Parathyroid adenoma (tissue), 2 donors: ENCODE measurements at regions not wholly inside any gene's neighbourhood (a gene's known extent, or its start where the extent isn't known, plus 50 kb on each side); places are given as distances from the start of the nearest gene placed in this dataset.

Source experiments
- H2AFZ ChIP-seq: fragments of 300-600 bp; sonication (generic); one replicate; pipeline ENCODE4 v1.7.0; 2017; ENCODE audit warnings: antibody characterized with exemption, mild to moderate bottlenecking
- H3K27ac ChIP-seq: fragments of 300-600 bp; sonication (generic); one replicate; pipeline ENCODE4 v1.7.0; 2017
- H3K27me3 ChIP-seq: fragments of 300-600 bp; sonication (generic); one replicate; pipeline ENCODE4 v1.7.0; 2017; ENCODE audit warnings: low read length; ENCODE audit not compliant: control insufficient read depth, insufficient read depth
- H3K36me3 ChIP-seq: fragments of 300-600 bp; sonication (generic); one replicate; pipeline ENCODE4 v1.7.0; 2017; ENCODE audit warnings: low read length; ENCODE audit not compliant: control insufficient read depth, insufficient read depth
- H3K4me1 ChIP-seq: fragments of 300-600 bp; sonication (generic); one replicate; pipeline ENCODE4 v1.7.0; 2017; ENCODE audit warnings: control low read depth
- H3K4me2 ChIP-seq: fragments of 300-600 bp; sonication (generic); one replicate; pipeline ENCODE4 v1.7.0; 2017; ENCODE audit warnings: low read length
- H3K4me3 ChIP-seq: fragments of 300-600 bp; sonication (generic); one replicate; pipeline ENCODE4 v1.7.0; 2017; ENCODE audit warnings: low read depth, low read length
- H3K79me2 ChIP-seq: fragments of 300-600 bp; sonication (generic); one replicate; pipeline ENCODE4 v1.7.0; 2017; ENCODE audit warnings: control low read depth
- H3K9ac ChIP-seq: fragments of 300-600 bp; sonication (generic); one replicate; pipeline ENCODE4 v1.7.0; 2017; ENCODE audit warnings: mild to moderate bottlenecking
- H3K9me3 ChIP-seq: fragments of 300-600 bp; sonication (generic); one replicate; pipeline ENCODE4 v1.7.0; 2017; ENCODE audit warnings: low read length; ENCODE audit not compliant: control insufficient read depth
- TF ChIP-seq, protein P1 (sequence below): fragments of 300-600 bp; sonication (generic); IDR thresholded peaks from one replicate; pipeline ENCODE4 v1.7.0; 2017; ENCODE audit warnings: antibody characterized with exemption, mild to moderate bottlenecking
- donor health status: primary hyperparathyroidism.

GRCh38 chr17:34172390-34172918, 82.6 kb upstream of the CCL2 start:
- no peaks in the 10 kb centered on the region for H3K36me3 ChIP-seq
- H3K4me2 ChIP-seq: no peak overlapping the region
- H3K4me3 ChIP-seq: no peak overlapping the region
- no peak overlapping the region for H3K27ac ChIP-seq
- H3K9ac ChIP-seq: no peak overlapping the region
- H3K4me1 ChIP-seq: no peaks in the 10 kb centered on the region
- TF ChIP-seq, protein P1, sequence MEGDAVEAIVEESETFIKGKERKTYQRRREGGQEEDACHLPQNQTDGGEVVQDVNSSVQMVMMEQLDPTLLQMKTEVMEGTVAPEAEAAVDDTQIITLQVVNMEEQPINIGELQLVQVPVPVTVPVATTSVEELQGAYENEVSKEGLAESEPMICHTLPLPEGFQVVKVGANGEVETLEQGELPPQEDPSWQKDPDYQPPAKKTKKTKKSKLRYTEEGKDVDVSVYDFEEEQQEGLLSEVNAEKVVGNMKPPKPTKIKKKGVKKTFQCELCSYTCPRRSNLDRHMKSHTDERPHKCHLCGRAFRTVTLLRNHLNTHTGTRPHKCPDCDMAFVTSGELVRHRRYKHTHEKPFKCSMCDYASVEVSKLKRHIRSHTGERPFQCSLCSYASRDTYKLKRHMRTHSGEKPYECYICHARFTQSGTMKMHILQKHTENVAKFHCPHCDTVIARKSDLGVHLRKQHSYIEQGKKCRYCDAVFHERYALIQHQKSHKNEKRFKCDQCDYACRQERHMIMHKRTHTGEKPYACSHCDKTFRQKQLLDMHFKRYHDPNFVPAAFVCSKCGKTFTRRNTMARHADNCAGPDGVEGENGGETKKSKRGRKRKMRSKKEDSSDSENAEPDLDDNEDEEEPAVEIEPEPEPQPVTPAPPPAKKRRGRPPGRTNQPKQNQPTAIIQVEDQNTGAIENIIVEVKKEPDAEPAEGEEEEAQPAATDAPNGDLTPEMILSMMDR: no peak
- no peaks in the 10 kb centered on the region for H3K79me2 ChIP-seq
- H3K9me3 ChIP-seq: no peaks in the 10 kb centered on the region
- no peaks in the 10 kb centered on the region for H3K27me3 ChIP-seq
- no peak overlapping the region for H2AFZ ChIP-seq

- H3K79me2 ChIP-seq: no peaks in the 10 kb centered on the region
- H3K9me3 ChIP-seq: no peaks in the 10 kb centered on the region
- TF ChIP-seq, protein P1: no peak
- H3K4me2 ChIP-seq: no peak overlapping the region
- no peaks in the 10 kb centered on the region for H3K27me3 ChIP-seq
- H3K36me3 ChIP-seq: no peaks in the 10 kb centered on the region
- no peak overlapping the region for H3K9ac ChIP-seq
- H3K4me3 ChIP-seq: no peak overlapping the region
- no peak overlapping the region for H2AFZ ChIP-seq
- H3K4me1 ChIP-seq: no peaks in the 10 kb centered on the region
- H3K27ac ChIP-seq: no peak overlapping the region
Measured at GRCh38 chr17:34173241-34173640, 81.8 kb upstream of the CCL2 start.

- Histone ChIP-seq H3K79me2 (no peaks in the 10 kb centered on the region), H3K4me3 (no peak overlapping the region), H3K27ac (no peak overlapping the region), H3K4me1 (no peaks in the 10 kb centered on the region), H2AFZ (no peak overlapping the region), H3K36me3 (no peaks in the 10 kb centered on the region), H3K9me3 (no peaks in the 10 kb centered on the region), H3K4me2 (no peak overlapping the region), H3K9ac (no peak overlapping the region), H3K27me3 (no peaks in the 10 kb centered on the region)
- TF ChIP-seq, protein P1: no peak
Measured at GRCh38 chr17:34174496-34174895, 80.6 kb upstream of the CCL2 start.

- no peaks in the 10 kb centered on the region for H3K27me3 ChIP-seq
- no peaks in the 10 kb centered on the region for H3K36me3 ChIP-seq
- H3K4me3 ChIP-seq: no peak overlapping the region
- H3K27ac ChIP-seq: no peak overlapping the region
- no peaks in the 10 kb centered on the region for H3K79me2 ChIP-seq
- no peaks in the 10 kb centered on the region for H3K9me3 ChIP-seq
- H3K9ac ChIP-seq: no peak overlapping the region
- H2AFZ ChIP-seq: no peak overlapping the region
- TF ChIP-seq, protein P1: no peak
- H3K4me2 ChIP-seq: no peak overlapping the region
- H3K4me1 ChIP-seq: no peaks in the 10 kb centered on the region
Measured at GRCh38 chr17:34176440-34176839, 78.6 kb upstream of the CCL2 start.

DNA sequence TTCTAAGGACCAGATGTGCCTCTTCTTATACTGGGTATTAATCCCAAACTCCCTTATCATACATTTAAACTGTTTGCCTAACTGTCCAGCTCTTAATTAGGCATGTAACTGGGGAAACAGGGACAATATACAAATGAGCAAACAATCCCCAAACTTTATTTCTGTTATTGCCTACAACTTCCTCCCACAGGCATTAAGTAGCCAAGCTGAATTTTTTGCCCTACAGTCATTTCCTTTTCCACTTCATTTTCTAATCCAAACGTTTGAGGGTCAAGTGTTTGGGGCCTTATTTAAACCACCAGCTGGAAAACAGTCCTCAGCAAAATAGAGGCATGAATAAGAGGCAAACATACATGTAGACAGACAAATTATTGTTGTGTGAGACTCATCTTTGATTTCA, 77.4 kb upstream of the CCL2 start:
- Histone ChIP-seq H3K4me2 (no peak overlapping the region), H3K79me2 (no peaks in the 10 kb centered on the region), H3K27me3 (no peaks in the 10 kb centered on the region), H3K36me3 (no peaks in the 10 kb centered on the region), H3K27ac (no peak overlapping the region), H3K9me3 (no peaks in the 10 kb centered on the region), H2AFZ (no peak overlapping the region), H3K4me1 (no peaks in the 10 kb centered on the region), H3K4me3 (no peak overlapping the region), H3K9ac (no peak overlapping the region)
- TF ChIP-seq, protein P1: no peak
